Thymus (tissue), 11 donors: ENCODE measurements at regions not wholly inside any gene's neighbourhood (a gene's known extent, or its start where the extent isn't known, plus 50 kb on each side); places are given as distances from the start of the nearest gene placed in this dataset.

Source experiments
- DNase-seq, 9 donors: peaks; one replicate each; pipeline ENCODE4 v3.0.0-alpha.2; 2013; ENCODE audit warnings: low spot score in 9 of 9, low read depth in 6 of 9, missing footprints in 1 of 9
- H3K27ac ChIP-seq, 2 donors: one replicate each; pipeline ENCODE4 v1.5.1; 2013; ENCODE audit warnings: control low read depth in 1 of 2, low read depth in 1 of 2, low read length in 1 of 2, mild to moderate bottlenecking in 1 of 2, moderate library complexity in 1 of 2
- H3K27me3 ChIP-seq, 2 donors: one replicate each; pipeline ENCODE4 v1.5.1; 2013; ENCODE audit warnings: low read length in 1 of 2; ENCODE audit not compliant: control insufficient read depth in 2 of 2, insufficient read depth in 1 of 2
- H3K36me3 ChIP-seq, 2 donors: one replicate each; pipeline ENCODE4 v1.5.1; 2013; ENCODE audit warnings: low read length in 1 of 2, mild to moderate bottlenecking in 1 of 2, moderate library complexity in 1 of 2; ENCODE audit not compliant: control insufficient read depth in 2 of 2, insufficient read depth in 2 of 2
- H3K4me1 ChIP-seq, 2 donors: one replicate each; pipeline ENCODE4 v1.5.1; 2013; ENCODE audit warnings: low read length in 2 of 2; ENCODE audit not compliant: control insufficient read depth in 2 of 2, insufficient read depth in 2 of 2
- H3K4me3 ChIP-seq, 2 donors: one replicate each; pipeline ENCODE4 v1.5.1; 2013; ENCODE audit warnings: low read length in 2 of 2, control low read depth in 1 of 2, mild to moderate bottlenecking in 1 of 2
- H3K9me3 ChIP-seq, 2 donors: one replicate each; pipeline ENCODE4 v1.5.1; 2013; ENCODE audit warnings: low read length in 1 of 2, mild to moderate bottlenecking in 1 of 2; ENCODE audit not compliant: control insufficient read depth in 2 of 2, insufficient read depth in 1 of 2
- WGBS: extraction: QIAGEN DNeasy Blood & Tissue Kit; methylation state at CpG from one replicate; pipeline ENCODE4 v1.1.7; 2013; 5-methylcytosine and 5-hydroxymethylcytosine counted together
- donor health status: healthy.

- no peaks in the 10 kb centered on the region for H3K27me3 ChIP-seq
- H3K4me3 ChIP-seq: no peak overlapping the region
- no peak for DNase-seq
- H3K4me1 ChIP-seq: no peaks in the 10 kb centered on the region
- no peaks in the 10 kb centered on the region for H3K36me3 ChIP-seq
- no peak overlapping the region for H3K27ac ChIP-seq
- no peaks in the 10 kb centered on the region for H3K9me3 ChIP-seq
- WGBS: 83% methylated on average over 7 of the region's 7 CpGs
These were observed 161.7 kb upstream of the MYCN start for GRCh38 chr2:15778529-15779219.

- no peak for DNase-seq
- Histone ChIP-seq H3K4me3 (no peak overlapping the region), H3K36me3 (no peaks in the 10 kb centered on the region), H3K27ac (no peak overlapping the region), H3K4me1 (no peaks in the 10 kb centered on the region), H3K9me3 (no peaks in the 10 kb centered on the region), H3K27me3 (no peaks in the 10 kb centered on the region)
- 96% methylated on average over 7 of the region's 7 CpGs for WGBS
These were observed 160.8 kb upstream of the MYCN start for GRCh38 chr2:15779381-15780041.

- no peak for DNase-seq
- WGBS: 86% methylated on average over 7 of the region's 7 CpGs
- Histone ChIP-seq H3K36me3 (no peaks in the 10 kb centered on the region), H3K9me3 (no peaks in the 10 kb centered on the region), H3K27ac (no peak overlapping the region), H3K27me3 (no peaks in the 10 kb centered on the region), H3K4me3 (no peak overlapping the region), H3K4me1 (no peaks in the 10 kb centered on the region)
These were observed 160.1 kb upstream of the MYCN start for GRCh38 chr2:15780234-15780633.

- H3K27ac ChIP-seq: no peak overlapping the region
- 94% methylated on average over 9 of the region's 9 CpGs for WGBS
- no peaks in the 10 kb centered on the region for H3K4me1 ChIP-seq
- H3K27me3 ChIP-seq: no peaks in the 10 kb centered on the region
- no peak for DNase-seq
- H3K9me3 ChIP-seq: no peaks in the 10 kb centered on the region
- H3K4me3 ChIP-seq: no peak overlapping the region
- no peaks in the 10 kb centered on the region for H3K36me3 ChIP-seq
These were observed 159.3 kb upstream of the MYCN start for GRCh38 chr2:15780912-15781574.

GRCh38 chr2:15782009-15782751 is 158.2 kb upstream of the MYCN start:
- Histone ChIP-seq H3K9me3 (no peaks in the 10 kb centered on the region), H3K4me1 (no peaks in the 10 kb centered on the region), H3K27ac (no peak overlapping the region), H3K4me3 (no peak overlapping the region), H3K36me3 (no peaks in the 10 kb centered on the region), H3K27me3 (no peaks in the 10 kb centered on the region)
- 84% methylated on average over 16 of the region's 16 CpGs for WGBS
- DNase-seq: no peak

GRCh38 chr2:15782769-15783294 is 157.5 kb upstream of the MYCN start:
- Histone ChIP-seq H3K4me3 (no peak overlapping the region), H3K27ac (no peak overlapping the region), H3K27me3 (no peaks in the 10 kb centered on the region), H3K36me3 (no peaks in the 10 kb centered on the region), H3K4me1 (no peaks in the 10 kb centered on the region), H3K9me3 (no peaks in the 10 kb centered on the region)
- 93% methylated on average over 7 of the region's 7 CpGs for WGBS
- DNase-seq: no peak

DNA sequence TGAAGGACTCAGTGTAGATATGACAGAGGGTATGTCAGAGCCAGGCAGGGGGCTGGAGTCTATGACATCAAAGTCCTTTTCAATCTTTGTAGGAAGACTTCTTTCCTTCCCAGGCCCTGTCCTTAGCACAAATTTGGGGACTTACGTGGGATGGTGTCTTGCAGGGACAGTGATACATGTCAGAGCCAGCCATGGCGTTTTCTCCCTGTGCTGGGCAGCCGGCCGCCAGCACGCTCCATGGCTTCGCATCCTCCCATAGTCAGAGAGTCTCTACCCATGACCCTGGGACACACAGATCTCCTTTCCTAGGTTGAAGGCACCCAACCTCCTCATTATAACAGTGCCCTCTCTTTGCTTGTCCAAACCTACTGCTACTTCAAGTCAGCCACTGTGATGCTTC is 156.9 kb upstream of the MYCN start:
- Histone ChIP-seq H3K27ac (no peak overlapping the region), H3K4me3 (no peak overlapping the region), H3K27me3 (no peaks in the 10 kb centered on the region), H3K36me3 (no peaks in the 10 kb centered on the region), H3K4me1 (peaks cover 0 to 3% of the 10 kb centered on the region in 2 donors), H3K9me3 (no peaks in the 10 kb centered on the region)
- WGBS: 98% methylated on average over 6 of the region's 6 CpGs
- DNase-seq: no peak

DNA sequence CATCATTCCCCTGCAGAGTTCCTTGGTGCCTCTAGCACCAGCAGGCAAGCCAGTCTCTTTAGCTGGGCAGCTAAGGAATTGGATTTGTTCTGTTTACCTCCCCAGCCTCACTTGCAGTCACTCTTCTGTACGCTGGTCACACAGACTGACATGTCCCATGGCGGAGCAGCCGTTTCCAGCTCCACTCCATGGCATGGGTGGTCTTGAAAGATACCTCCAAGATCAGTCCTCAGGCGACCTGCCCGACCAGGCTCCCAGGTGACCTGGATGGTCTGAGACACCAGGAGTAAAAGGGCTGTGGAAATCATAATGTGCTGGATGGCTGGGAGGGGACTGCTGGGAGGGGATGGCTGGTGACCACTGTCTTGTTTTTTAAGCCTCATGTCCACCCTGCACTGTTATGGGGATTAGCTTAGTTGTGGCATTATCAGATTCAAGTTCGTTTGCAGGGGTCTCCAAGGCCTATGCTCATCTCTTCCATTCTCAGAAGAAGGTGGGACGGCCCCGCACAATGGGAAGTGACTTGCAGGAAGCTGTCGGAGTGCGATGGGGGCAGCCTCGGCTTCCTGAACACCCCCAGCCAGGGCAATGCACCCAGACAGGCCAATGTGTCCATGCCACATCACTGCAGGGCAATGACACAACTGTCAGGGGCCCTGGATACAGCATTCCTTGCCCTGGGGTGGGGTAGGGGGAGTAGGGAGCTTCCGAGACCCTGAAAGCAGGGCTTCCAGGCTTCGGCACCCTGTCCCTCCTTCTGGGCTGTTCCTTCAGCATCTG is 156.1 kb upstream of the MYCN start:
- H3K36me3 ChIP-seq: no peaks in the 10 kb centered on the region
- 69% methylated on average over 13 of the region's 13 CpGs for WGBS
- no peak for DNase-seq
- peaks cover 0 to 6% of the 10 kb centered on the region in 2 donors for H3K4me1 ChIP-seq
- no peak overlapping the region for H3K4me3 ChIP-seq
- H3K9me3 ChIP-seq: no peaks in the 10 kb centered on the region
- H3K27ac ChIP-seq: no peak overlapping the region
- no peaks in the 10 kb centered on the region for H3K27me3 ChIP-seq
